Liver (tissue), 3 donors: ENCODE measurements at regions not wholly inside any gene's neighbourhood (a gene's known extent, or its start where the extent isn't known, plus 50 kb on each side); places are given as distances from the start of the nearest gene placed in this dataset.

ENCODE experiments used
- FOXA1 ChIP-seq: IDR thresholded peaks from 2 replicates; pipeline ENCODE4 v1.6.1; 2016; ENCODE audit warnings: antibody characterized with exemption
- HNF4G ChIP-seq: IDR thresholded peaks from 2 replicates; pipeline ENCODE4 v1.6.1; 2016; ENCODE audit warnings: antibody characterized with exemption
- TAF1 ChIP-seq: conservative IDR thresholded peaks from 2 replicates; pipeline ENCODE4 v1.6.1; 2016; ENCODE audit warnings: antibody characterized with exemption, mild to moderate bottlenecking
- YY1 ChIP-seq: IDR thresholded peaks from 2 replicates; pipeline ENCODE4 v1.6.1; 2016; ENCODE audit warnings: antibody characterized with exemption, mild to moderate bottlenecking
- TF ChIP-seq, protein P1 (sequence below): fragments of 150-350 bp; IDR thresholded peaks from 2 replicates; pipeline ENCODE4 v1.5.1; 2017; ENCODE audit warnings: improper control_type of control experiment, low read depth, low read length; ENCODE audit not compliant: missing input control
- TF ChIP-seq, protein P2 (sequence below): IDR thresholded peaks from 2 replicates; pipeline ENCODE4 v1.6.1; 2016; ENCODE audit warnings: antibody characterized with exemption
- donor health status: healthy.
- donor health status: healthy.

DNA sequence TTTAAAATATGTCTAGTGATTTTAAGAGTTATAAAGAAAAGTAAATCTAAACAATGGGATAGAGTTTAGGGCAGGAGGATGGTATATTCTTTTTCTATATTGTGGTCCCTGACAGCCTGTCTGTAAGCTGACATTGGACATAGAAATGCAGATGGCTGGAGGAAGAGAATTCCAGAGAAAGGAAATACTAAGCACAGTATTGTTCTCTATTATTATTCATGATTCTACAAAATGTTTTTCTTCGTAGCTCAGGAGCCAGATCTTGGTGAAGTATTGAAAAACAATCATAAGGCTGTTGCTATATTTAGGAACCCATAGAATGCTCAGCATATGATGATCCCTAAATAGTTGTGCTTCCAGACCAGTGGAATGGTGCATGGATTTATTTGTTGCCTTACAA is 117.0 kb upstream of the FAM3C start:
- TF ChIP-seq YY1 (no peak), HNF4G (no peak), FOXA1 (no peak), TAF1 (no peak)
- TF ChIP-seq, protein P1, sequence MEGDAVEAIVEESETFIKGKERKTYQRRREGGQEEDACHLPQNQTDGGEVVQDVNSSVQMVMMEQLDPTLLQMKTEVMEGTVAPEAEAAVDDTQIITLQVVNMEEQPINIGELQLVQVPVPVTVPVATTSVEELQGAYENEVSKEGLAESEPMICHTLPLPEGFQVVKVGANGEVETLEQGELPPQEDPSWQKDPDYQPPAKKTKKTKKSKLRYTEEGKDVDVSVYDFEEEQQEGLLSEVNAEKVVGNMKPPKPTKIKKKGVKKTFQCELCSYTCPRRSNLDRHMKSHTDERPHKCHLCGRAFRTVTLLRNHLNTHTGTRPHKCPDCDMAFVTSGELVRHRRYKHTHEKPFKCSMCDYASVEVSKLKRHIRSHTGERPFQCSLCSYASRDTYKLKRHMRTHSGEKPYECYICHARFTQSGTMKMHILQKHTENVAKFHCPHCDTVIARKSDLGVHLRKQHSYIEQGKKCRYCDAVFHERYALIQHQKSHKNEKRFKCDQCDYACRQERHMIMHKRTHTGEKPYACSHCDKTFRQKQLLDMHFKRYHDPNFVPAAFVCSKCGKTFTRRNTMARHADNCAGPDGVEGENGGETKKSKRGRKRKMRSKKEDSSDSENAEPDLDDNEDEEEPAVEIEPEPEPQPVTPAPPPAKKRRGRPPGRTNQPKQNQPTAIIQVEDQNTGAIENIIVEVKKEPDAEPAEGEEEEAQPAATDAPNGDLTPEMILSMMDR = no peak
- TF ChIP-seq, protein P2, sequence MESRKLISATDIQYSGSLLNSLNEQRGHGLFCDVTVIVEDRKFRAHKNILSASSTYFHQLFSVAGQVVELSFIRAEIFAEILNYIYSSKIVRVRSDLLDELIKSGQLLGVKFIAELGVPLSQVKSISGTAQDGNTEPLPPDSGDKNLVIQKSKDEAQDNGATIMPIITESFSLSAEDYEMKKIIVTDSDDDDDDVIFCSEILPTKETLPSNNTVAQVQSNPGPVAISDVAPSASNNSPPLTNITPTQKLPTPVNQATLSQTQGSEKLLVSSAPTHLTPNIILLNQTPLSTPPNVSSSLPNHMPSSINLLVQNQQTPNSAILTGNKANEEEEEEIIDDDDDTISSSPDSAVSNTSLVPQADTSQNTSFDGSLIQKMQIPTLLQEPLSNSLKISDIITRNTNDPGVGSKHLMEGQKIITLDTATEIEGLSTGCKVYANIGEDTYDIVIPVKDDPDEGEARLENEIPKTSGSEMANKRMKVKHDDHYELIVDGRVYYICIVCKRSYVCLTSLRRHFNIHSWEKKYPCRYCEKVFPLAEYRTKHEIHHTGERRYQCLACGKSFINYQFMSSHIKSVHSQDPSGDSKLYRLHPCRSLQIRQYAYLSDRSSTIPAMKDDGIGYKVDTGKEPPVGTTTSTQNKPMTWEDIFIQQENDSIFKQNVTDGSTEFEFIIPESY = no peak
